GM12878 (cell line): ENCODE measurements at regions not wholly inside any gene's neighbourhood (a gene's known extent, or its start where the extent isn't known, plus 50 kb on each side); places are given as distances from the start of the nearest gene placed in this dataset.

Experiments used
- CHD1 ChIP-seq: IDR thresholded peaks from 2 replicates; pipeline ENCODE4 v1.6.1; 2012; ENCODE audit warnings: low read depth, low read length, improper control_type of control experiment
- EZH2 ChIP-seq: IDR thresholded peaks from 2 replicates; pipeline ENCODE4 v1.6.1; 2012; ENCODE audit warnings: low read depth, mild to moderate bottlenecking, control low read depth, inconsistent platforms, low read length, borderline replicate concordance; ENCODE audit not compliant: control insufficient read depth
- JUND ChIP-seq: IDR thresholded peaks from 2 replicates; pipeline ENCODE4 v1.6.1; 2012; ENCODE audit warnings: low read depth, mild to moderate bottlenecking, low read length, improper control_type of control experiment, moderate library complexity
- MXI1 ChIP-seq: fragments of 150-350 bp; IDR thresholded peaks from 2 replicates; pipeline ENCODE4 v1.6.1; 2011; ENCODE audit warnings: low read depth, mild to moderate bottlenecking, inconsistent platforms, low read length, improper control_type of control experiment
- POLR2A ChIP-seq: IDR thresholded peaks from 2 replicates; pipeline ENCODE4 v1.6.1; 2011; ENCODE audit warnings: low read depth, mild to moderate bottlenecking, low read length
- POU2F2 ChIP-seq: IDR thresholded peaks from 3 replicates; pipeline ENCODE4 v1.6.1; 2011; ENCODE audit warnings: low read depth, mild to moderate bottlenecking, low read length, borderline replicate concordance
- RAD21 ChIP-seq: IDR thresholded peaks from 2 replicates; pipeline ENCODE4 v1.6.1; 2011; ENCODE audit warnings: mild to moderate bottlenecking, low read depth, low read length, moderate library complexity; ENCODE audit not compliant: insufficient read depth
- SP1 ChIP-seq: IDR thresholded peaks from one replicate; pipeline ENCODE4 v1.6.1; 2011; ENCODE audit warnings: low read depth, low read length
- SUZ12 ChIP-seq: fragments of 200-600 bp; sonication (generic); IDR thresholded peaks from one replicate; pipeline ENCODE4 v1.6.1; 2018; ENCODE audit warnings: antibody characterized with exemption, mild to moderate bottlenecking; ENCODE audit not compliant: unreplicated experiment
- ZNF274 ChIP-seq: IDR thresholded peaks from one replicate; pipeline ENCODE4 v1.8.0; 2011; ENCODE audit not compliant: insufficient read length, insufficient read depth
- TF ChIP-seq, protein P1 (sequence below): IDR thresholded peaks from 2 replicates; pipeline ENCODE4 v1.6.1; 2011; ENCODE audit warnings: borderline replicate concordance, low read depth, mild to moderate bottlenecking, moderate library complexity, low read length; ENCODE audit not compliant: insufficient read depth, poor library complexity, severe bottlenecking
- TF ChIP-seq, protein P2 (sequence below): fragments of 450-650 bp; formaldehyde crosslinking; IDR thresholded peaks from 2 replicates; pipeline ENCODE4 v1.5.0; 2022; ENCODE audit warnings: mild to moderate bottlenecking, missing genetic modification characterization
- TF ChIP-seq, protein P3 (sequence below): fragments of 450-650 bp; IDR thresholded peaks from 2 replicates; pipeline ENCODE4 v1.6.1; 2016; ENCODE audit warnings: mild to moderate bottlenecking, moderate library complexity, borderline replicate concordance
- TF ChIP-seq, protein P4 (sequence below), 3 experiments: IDR thresholded peaks in 2 of 3; conservative IDR thresholded peaks in 1 of 3; 2 replicates each; pipeline ENCODE4 v1.5.1; 2011; ENCODE audit warnings: low read depth in 3 of 3, low read length in 3 of 3, mild to moderate bottlenecking in 3 of 3, control low read depth in 2 of 3, moderate library complexity in 2 of 3, inconsistent platforms in 1 of 3, mixed read lengths in 1 of 3; ENCODE audit not compliant: control insufficient read depth in 2 of 3, insufficient read depth in 1 of 3; ENCODE audit errors: extremely low read depth in 1 of 3

DNA sequence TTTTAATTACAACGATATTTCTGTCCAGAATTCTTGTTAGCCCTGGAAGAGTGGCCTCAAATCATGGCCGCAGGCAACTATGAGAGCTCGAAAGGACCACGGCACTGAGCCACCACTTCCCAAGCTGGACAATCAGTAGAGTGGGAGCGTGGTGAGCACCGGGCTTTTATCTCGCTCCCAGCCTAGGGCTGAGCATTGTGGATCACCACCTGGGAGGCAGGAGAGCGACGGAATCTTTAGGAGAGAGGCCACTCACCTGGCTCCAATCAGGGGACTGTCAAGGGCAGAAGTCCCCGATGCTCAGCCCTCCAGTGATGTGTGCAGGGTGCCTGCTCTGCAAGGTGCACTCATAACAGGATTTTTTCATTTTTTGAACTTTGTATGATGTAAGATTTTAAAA lies 377.1 kb upstream of the B3GAT1 start:
- no peak for TF ChIP-seq POU2F2
- TF ChIP-seq, protein P1, sequence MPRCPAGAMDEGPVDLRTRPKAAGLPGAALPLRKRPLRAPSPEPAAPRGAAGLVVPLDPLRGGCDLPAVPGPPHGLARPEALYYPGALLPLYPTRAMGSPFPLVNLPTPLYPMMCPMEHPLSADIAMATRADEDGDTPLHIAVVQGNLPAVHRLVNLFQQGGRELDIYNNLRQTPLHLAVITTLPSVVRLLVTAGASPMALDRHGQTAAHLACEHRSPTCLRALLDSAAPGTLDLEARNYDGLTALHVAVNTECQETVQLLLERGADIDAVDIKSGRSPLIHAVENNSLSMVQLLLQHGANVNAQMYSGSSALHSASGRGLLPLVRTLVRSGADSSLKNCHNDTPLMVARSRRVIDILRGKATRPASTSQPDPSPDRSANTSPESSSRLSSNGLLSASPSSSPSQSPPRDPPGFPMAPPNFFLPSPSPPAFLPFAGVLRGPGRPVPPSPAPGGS = no peak
- TF ChIP-seq, protein P2, sequence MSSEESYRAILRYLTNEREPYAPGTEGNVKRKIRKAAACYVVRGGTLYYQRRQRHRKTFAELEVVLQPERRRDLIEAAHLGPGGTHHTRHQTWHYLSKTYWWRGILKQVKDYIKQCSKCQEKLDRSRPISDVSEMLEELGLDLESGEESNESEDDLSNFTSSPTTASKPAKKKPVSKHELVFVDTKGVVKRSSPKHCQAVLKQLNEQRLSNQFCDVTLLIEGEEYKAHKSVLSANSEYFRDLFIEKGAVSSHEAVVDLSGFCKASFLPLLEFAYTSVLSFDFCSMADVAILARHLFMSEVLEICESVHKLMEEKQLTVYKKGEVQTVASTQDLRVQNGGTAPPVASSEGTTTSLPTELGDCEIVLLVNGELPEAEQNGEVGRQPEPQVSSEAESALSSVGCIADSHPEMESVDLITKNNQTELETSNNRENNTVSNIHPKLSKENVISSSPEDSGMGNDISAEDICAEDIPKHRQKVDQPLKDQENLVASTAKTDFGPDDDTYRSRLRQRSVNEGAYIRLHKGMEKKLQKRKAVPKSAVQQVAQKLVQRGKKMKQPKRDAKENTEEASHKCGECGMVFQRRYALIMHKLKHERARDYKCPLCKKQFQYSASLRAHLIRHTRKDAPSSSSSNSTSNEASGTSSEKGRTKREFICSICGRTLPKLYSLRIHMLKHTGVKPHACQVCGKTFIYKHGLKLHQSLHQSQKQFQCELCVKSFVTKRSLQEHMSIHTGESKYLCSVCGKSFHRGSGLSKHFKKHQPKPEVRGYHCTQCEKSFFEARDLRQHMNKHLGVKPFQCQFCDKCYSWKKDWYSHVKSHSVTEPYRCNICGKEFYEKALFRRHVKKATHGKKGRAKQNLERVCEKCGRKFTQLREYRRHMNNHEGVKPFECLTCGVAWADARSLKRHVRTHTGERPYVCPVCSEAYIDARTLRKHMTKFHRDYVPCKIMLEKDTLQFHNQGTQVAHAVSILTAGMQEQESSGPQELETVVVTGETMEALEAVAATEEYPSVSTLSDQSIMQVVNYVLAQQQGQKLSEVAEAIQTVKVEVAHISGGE = no peak
- no peak for TF ChIP-seq JUND
- TF ChIP-seq POLR2A = no peak
- TF ChIP-seq RAD21 = no peak
- TF ChIP-seq SUZ12 = no peak
- no peak for TF ChIP-seq EZH2
- TF ChIP-seq, protein P3, sequence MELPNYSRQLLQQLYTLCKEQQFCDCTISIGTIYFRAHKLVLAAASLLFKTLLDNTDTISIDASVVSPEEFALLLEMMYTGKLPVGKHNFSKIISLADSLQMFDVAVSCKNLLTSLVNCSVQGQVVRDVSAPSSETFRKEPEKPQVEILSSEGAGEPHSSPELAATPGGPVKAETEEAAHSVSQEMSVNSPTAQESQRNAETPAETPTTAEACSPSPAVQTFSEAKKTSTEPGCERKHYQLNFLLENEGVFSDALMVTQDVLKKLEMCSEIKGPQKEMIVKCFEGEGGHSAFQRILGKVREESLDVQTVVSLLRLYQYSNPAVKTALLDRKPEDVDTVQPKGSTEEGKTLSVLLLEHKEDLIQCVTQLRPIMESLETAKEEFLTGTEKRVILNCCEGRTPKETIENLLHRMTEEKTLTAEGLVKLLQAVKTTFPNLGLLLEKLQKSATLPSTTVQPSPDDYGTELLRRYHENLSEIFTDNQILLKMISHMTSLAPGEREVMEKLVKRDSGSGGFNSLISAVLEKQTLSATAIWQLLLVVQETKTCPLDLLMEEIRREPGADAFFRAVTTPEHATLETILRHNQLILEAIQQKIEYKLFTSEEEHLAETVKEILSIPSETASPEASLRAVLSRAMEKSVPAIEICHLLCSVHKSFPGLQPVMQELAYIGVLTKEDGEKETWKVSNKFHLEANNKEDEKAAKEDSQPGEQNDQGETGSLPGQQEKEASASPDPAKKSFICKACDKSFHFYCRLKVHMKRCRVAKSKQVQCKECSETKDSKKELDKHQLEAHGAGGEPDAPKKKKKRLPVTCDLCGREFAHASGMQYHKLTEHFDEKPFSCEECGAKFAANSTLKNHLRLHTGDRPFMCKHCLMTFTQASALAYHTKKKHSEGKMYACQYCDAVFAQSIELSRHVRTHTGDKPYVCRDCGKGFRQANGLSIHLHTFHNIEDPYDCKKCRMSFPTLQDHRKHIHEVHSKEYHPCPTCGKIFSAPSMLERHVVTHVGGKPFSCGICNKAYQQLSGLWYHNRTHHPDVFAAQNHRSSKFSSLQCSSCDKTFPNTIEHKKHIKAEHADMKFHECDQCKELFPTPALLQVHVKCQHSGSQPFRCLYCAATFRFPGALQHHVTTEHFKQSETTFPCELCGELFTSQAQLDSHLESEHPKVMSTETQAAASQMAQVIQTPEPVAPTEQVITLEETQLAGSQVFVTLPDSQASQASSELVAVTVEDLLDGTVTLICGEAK = no peak
- no peak for TF ChIP-seq MXI1
- no peak for TF ChIP-seq CHD1
- no peak for TF ChIP-seq ZNF274
- TF ChIP-seq, protein P4, sequence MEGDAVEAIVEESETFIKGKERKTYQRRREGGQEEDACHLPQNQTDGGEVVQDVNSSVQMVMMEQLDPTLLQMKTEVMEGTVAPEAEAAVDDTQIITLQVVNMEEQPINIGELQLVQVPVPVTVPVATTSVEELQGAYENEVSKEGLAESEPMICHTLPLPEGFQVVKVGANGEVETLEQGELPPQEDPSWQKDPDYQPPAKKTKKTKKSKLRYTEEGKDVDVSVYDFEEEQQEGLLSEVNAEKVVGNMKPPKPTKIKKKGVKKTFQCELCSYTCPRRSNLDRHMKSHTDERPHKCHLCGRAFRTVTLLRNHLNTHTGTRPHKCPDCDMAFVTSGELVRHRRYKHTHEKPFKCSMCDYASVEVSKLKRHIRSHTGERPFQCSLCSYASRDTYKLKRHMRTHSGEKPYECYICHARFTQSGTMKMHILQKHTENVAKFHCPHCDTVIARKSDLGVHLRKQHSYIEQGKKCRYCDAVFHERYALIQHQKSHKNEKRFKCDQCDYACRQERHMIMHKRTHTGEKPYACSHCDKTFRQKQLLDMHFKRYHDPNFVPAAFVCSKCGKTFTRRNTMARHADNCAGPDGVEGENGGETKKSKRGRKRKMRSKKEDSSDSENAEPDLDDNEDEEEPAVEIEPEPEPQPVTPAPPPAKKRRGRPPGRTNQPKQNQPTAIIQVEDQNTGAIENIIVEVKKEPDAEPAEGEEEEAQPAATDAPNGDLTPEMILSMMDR (IDR thresholded peaks at IDR 0.05 in 2 of 3, conservative IDR thresholded peaks at IDR 0.05 in 1 of 3; ENCODE audit: control insufficient read depth in 2 of 3, extremely low read depth in 1 of 3, insufficient read depth in 1 of 3, low read depth in 3 of 3, low read length in 3 of 3) = no peak
- no peak for TF ChIP-seq SP1
